ENCODE measurements at regions not wholly inside any gene's neighbourhood (a gene's known extent, or its start where the extent isn't known, plus 50 kb on each side); places are given as distances from the start of the nearest gene placed in this dataset.

DNA sequence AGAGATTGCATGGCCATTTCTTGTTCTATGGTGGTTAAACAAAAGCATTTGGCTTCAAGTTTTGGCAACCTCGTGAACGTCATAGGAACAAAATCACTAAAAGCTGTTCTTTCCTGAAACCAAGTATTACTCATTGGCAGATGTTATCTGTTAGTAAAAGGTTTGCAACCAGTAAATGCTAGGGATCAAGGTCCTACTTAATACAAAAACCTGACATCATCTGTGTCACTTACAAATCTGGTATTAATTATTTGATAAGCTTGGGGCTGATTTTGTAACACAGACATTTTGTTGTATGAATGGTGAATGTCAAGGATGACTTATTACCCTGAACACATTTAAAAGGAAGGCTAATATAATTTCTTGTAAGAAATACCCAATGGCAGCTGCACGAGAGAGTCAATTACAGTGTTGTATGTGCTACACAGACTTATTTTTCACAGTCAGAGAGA is 486.4 kb upstream of the ZNF608 start:
- DNase-seq (ENCODE audit: low read depth, low spot score) (no peak), FAIRE-seq (no peak), ATAC-seq (no peak)
- no peak overlapping the region for H3K9ac ChIP-seq (ENCODE audit: control insufficient read depth, insufficient read depth, low read length)
- in situ Hi-C loops (cut with MboI) = no loop called here
- WGBS (ENCODE audit: insufficient coverage, insufficient replicate concordance, low lambda C conversion rate, missing lambda C conversion rate) = 32% methylated on average over 3 of the region's 3 CpGs
- intact Hi-C loops (cut with micrococcal nuclease; ENCODE audit: unreplicated experiment) = no loop called here
- TF ChIP-seq MYB (IDR thresholded peaks at IDR 0.05; ENCODE audit: borderline replicate concordance, low read depth, low read length) (no peak), KLF5 (IDR thresholded peaks at IDR 0.05; ENCODE audit: partially characterized antibody) (no peak), SRF (IDR thresholded peaks at IDR 0.05; ENCODE audit: low read depth in 2 of 2, low read length in 2 of 2) (no peak)
- no peaks in the 10 kb centered on the region for H3K9me3 ChIP-seq (replicated peaks; ENCODE audit: control insufficient read depth, insufficient read depth, low read length)
- H3K36me3 ChIP-seq (ENCODE audit: control insufficient read depth in 2 of 2, insufficient read depth in 2 of 2, low read length in 1 of 2) = no peaks in the 10 kb centered on the region
- ChIA-PET CTCF (no interaction called here), SMC1A (ENCODE audit: uncharacterized antibody, unreplicated experiment) (no interaction called here), POLR2A (no interaction called here), RAD21 (ENCODE audit: unreplicated experiment) (no interaction called here)
- H3K27me3 ChIP-seq (replicated peaks in 1 of 2; ENCODE audit: control insufficient read depth in 2 of 2, insufficient read depth in 2 of 2, low read length in 1 of 2) = 0 out of 4 replicates have a peak, but pooled peaks cover 0 to 3% of the 10 kb centered on the region in 2 experiments
- no peak overlapping the region for H2AFZ ChIP-seq (ENCODE audit: control insufficient read depth, low read depth, low read length)
- no TSS peak for BruUV-seq (replicated peaks)
- no peaks in the 10 kb centered on the region for H4K20me1 ChIP-seq (ENCODE audit: control insufficient read depth, insufficient read depth)
- no peak overlapping the region for H3K4me3 ChIP-seq
- H3K4me1 ChIP-seq (ENCODE audit: control insufficient read depth, insufficient read depth, low read length) = no peaks in the 10 kb centered on the region
- no peaks in the 10 kb centered on the region for H3K79me2 ChIP-seq (ENCODE audit: control insufficient read depth, insufficient read depth, low read length)
- no peak overlapping the region for H3K27ac ChIP-seq (ENCODE audit: control insufficient read depth, insufficient read depth)
- H3K4me2 ChIP-seq (ENCODE audit: control insufficient read depth, insufficient read depth) = no peak overlapping the region

DNA sequence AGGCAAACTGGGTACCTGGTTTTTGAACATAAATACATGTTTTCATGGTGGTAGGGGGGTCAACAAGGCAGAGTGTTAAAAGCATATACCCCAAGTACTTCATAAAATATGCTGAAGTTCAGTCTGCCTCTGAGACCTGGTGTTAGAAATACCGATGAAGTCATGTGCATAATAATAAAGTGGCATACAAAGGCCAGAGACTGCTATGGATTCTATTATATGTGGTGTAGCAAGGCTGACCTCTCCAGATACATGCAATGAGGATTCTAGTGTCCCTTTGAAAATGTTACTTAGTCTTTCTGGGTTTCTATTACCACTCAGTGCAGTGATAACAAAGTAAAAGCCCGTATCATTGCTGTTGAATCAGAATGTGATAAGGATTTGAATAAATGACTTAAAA is 487.5 kb upstream of the ZNF608 start:
- Histone ChIP-seq H2AFZ (ENCODE audit: control insufficient read depth, low read depth, low read length) (no peak overlapping the region), H3K36me3 (ENCODE audit: control insufficient read depth in 2 of 2, insufficient read depth in 2 of 2, low read length in 1 of 2) (no peaks in the 10 kb centered on the region), H3K27me3 (replicated peaks in 1 of 2; ENCODE audit: control insufficient read depth in 2 of 2, insufficient read depth in 2 of 2, low read length in 1 of 2) (0 out of 4 replicates have a peak, but pooled peaks cover 0 to 3% of the 10 kb centered on the region in 2 experiments), H3K9me3 (replicated peaks; ENCODE audit: control insufficient read depth, insufficient read depth, low read length) (no peaks in the 10 kb centered on the region), H3K4me2 (ENCODE audit: control insufficient read depth, insufficient read depth) (no peak overlapping the region), H3K4me1 (ENCODE audit: control insufficient read depth, insufficient read depth, low read length) (no peaks in the 10 kb centered on the region), H3K4me3 (no peak overlapping the region), H3K27ac (ENCODE audit: control insufficient read depth, insufficient read depth) (no peak overlapping the region), H4K20me1 (ENCODE audit: control insufficient read depth, insufficient read depth) (no peaks in the 10 kb centered on the region), H3K79me2 (ENCODE audit: control insufficient read depth, insufficient read depth, low read length) (no peaks in the 10 kb centered on the region), H3K9ac (ENCODE audit: control insufficient read depth, insufficient read depth, low read length) (no peak overlapping the region)
- WGBS (ENCODE audit: insufficient coverage, insufficient replicate concordance, low lambda C conversion rate, missing lambda C conversion rate) = 40% methylated on average over 2 of the region's 2 CpGs
- no peak for FAIRE-seq
- intact Hi-C loops (cut with micrococcal nuclease; ENCODE audit: unreplicated experiment) = no loop called here
- POLR2A ChIA-PET = no interaction called here
- ATAC-seq = no peak
- no TSS peak for BruUV-seq (replicated peaks)
- DNase-seq (ENCODE audit: low read depth, low spot score) = no peak
- CTCF ChIA-PET = interaction anchor here (1.4 kb wide), 1 partner anchor 15 kb away, joined by 4 read pairs; no protein-coding TSS in a partner anchor
- SMC1A ChIA-PET (ENCODE audit: uncharacterized antibody, unreplicated experiment) = no interaction called here
- in situ Hi-C loops (cut with MboI) = no loop called here
- RAD21 ChIA-PET (ENCODE audit: unreplicated experiment) = no interaction called here
- TF ChIP-seq, protein P1, sequence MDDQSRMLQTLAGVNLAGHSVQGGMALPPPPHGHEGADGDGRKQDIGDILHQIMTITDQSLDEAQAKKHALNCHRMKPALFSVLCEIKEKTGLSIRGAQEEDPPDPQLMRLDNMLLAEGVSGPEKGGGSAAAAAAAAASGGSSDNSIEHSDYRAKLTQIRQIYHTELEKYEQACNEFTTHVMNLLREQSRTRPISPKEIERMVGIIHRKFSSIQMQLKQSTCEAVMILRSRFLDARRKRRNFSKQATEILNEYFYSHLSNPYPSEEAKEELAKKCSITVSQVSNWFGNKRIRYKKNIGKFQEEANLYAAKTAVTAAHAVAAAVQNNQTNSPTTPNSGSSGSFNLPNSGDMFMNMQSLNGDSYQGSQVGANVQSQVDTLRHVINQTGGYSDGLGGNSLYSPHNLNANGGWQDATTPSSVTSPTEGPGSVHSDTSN (IDR thresholded peaks at IDR 0.05; ENCODE audit: insufficient replicate concordance, low read depth, low read length) = no peak
- TF ChIP-seq HDAC6 (IDR thresholded peaks at IDR 0.05; ENCODE audit: unreplicated experiment) = no peak
- no peak for TF ChIP-seq ZNF384 (IDR thresholded peaks at IDR 0.05; ENCODE audit: borderline replicate concordance, low read depth, low read length)
- TF ChIP-seq JUND (IDR thresholded peaks at IDR 0.05; ENCODE audit: low read depth, low read length) = no peak
- no peak for TF ChIP-seq CBX5 (IDR thresholded peaks at IDR 0.05; ENCODE audit: low read depth)
- TF ChIP-seq SIX5 (IDR thresholded peaks at IDR 0.05; ENCODE audit: low read depth, low read length, severe bottlenecking) = no peak
- no peak for TF ChIP-seq ZZZ3 (IDR thresholded peaks at IDR 0.05; ENCODE audit: control insufficient read depth, insufficient read length, low read depth)
- no peak for TF ChIP-seq EED (IDR thresholded peaks at IDR 0.05; ENCODE audit: low read depth)
- TF ChIP-seq RUNX3 (IDR thresholded peaks at IDR 0.05; ENCODE audit: low read length) = no peak
- no peak for TF ChIP-seq ZNF274 (IDR thresholded peaks at IDR 0.05; ENCODE audit: insufficient read depth, insufficient read length)
- TF ChIP-seq EGR1 (IDR thresholded peaks at IDR 0.05; ENCODE audit: borderline replicate concordance in 1 of 2, low read depth in 2 of 2, low read length in 2 of 2) = no peak
- no peak for TF ChIP-seq ZNF207 (IDR thresholded peaks at IDR 0.05; ENCODE audit: borderline replicate concordance)
- TF ChIP-seq SUZ12 (IDR thresholded peaks at IDR 0.05; ENCODE audit: unreplicated experiment) = no peak
- TF ChIP-seq ATF7 (IDR thresholded peaks at IDR 0.05; ENCODE audit: low read depth) = no peak

Data from GM12878 (cell line).